MCF 10A (cell line): ENCODE measurements at regions not wholly inside any gene's neighbourhood (a gene's known extent, or its start where the extent isn't known, plus 50 kb on each side); places are given as distances from the start of the nearest gene placed in this dataset.

Experiments used
- BruUV-seq: library from RNA; stranded (reverse); fragments of 400-500 nt; replicated peaks from 2 replicates; lab custom pipeline; 2021; lab: Mats Ljungman, UMichigan
- CTCF ChIA-PET: fragments of 300-600 bp; sonication (Branson Sonifier 250); formaldehyde crosslinking; extraction: SDS; loops from one replicate; lab custom pipeline; 2021; ENCODE audit warnings: antibody characterized with exemption, inconsistent platforms; lab: Yijun Ruan, JAX
- POLR2A ChIA-PET: fragments of 300-600, 350-650 bp; sonication (Branson Sonifier 250); formaldehyde crosslinking; extraction: SDS; loops from one replicate; lab custom pipeline; 2020; ENCODE audit warnings: antibody characterized with exemption, inconsistent platforms; lab: Yijun Ruan, JAX
- DNase-seq: peaks from one replicate; pipeline ENCODE4 v3.0.0-alpha.2; 2018; ENCODE audit not compliant: unreplicated experiment
- H3K27ac Mint-ChIP-seq: one replicate; pipeline ENCODE4 v1.8.0; 2022; ENCODE audit warnings: mild to moderate bottlenecking, low read depth, mixed read lengths; ENCODE audit not compliant: unreplicated experiment
- H3K27me3 Mint-ChIP-seq: one replicate; pipeline ENCODE4 v1.8.0; 2022; ENCODE audit warnings: mixed read lengths; ENCODE audit not compliant: insufficient read depth, unreplicated experiment
- H3K36me3 Mint-ChIP-seq: one replicate; pipeline ENCODE4 v1.8.0; 2022; ENCODE audit warnings: mild to moderate bottlenecking, moderate library complexity, mixed read lengths; ENCODE audit not compliant: insufficient read depth, unreplicated experiment
- H3K4me1 Mint-ChIP-seq: one replicate; pipeline ENCODE4 v1.8.0; 2022; ENCODE audit warnings: mixed read lengths; ENCODE audit not compliant: insufficient read depth, unreplicated experiment
- H3K4me3 Mint-ChIP-seq: one replicate; pipeline ENCODE4 v1.8.0; 2022; ENCODE audit warnings: mild to moderate bottlenecking, moderate library complexity, mixed read lengths; ENCODE audit not compliant: unreplicated experiment
- H3K9me3 Mint-ChIP-seq: one replicate; pipeline ENCODE4 v1.8.0; 2022; ENCODE audit warnings: mixed read lengths; ENCODE audit not compliant: unreplicated experiment
- intact Hi-C: fragments of 100-400 bp; cut with micrococcal nuclease; formaldehyde crosslinking; loops from 2 replicates; pipeline ENCODE4 v1.14.1; 2022
- TF ChIP-seq, protein P1 (sequence below): fragments of 200-600 bp; IDR thresholded peaks from one replicate; pipeline ENCODE4 v1.8.0; 2022; ENCODE audit warnings: antibody characterized with exemption, mild to moderate bottlenecking; ENCODE audit not compliant: unreplicated experiment

DNA sequence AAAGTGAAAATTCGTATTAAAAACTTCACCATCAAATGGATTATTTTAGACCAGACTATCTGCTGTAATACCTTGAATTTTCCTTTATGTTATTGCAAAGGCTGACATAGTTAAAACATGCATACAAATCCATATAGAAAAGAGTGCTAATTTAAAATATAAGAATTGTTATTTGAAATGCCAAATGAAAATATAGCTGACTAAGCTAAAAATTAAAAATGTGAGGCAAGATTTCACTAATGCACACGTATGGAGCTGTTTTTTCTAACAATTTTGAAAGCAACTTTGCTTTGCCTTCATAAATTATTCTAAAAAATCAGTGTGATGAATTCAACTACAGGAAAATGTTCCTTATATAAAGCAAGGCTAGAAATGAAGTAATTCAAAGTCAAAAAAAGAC, 62.5 kb downstream of the MPP7 start:
- BruUV-seq, result no TSS peak
- CTCF ChIA-PET, result interaction anchor here (0.5 to 2.2 kb wide), 4 partner anchors 33 to 867 kb away, joined by 3 to 6 read pairs (median 3); no protein-coding TSS in a partner anchor
- POLR2A ChIA-PET, result no interaction called here
- TF ChIP-seq, protein P1, sequence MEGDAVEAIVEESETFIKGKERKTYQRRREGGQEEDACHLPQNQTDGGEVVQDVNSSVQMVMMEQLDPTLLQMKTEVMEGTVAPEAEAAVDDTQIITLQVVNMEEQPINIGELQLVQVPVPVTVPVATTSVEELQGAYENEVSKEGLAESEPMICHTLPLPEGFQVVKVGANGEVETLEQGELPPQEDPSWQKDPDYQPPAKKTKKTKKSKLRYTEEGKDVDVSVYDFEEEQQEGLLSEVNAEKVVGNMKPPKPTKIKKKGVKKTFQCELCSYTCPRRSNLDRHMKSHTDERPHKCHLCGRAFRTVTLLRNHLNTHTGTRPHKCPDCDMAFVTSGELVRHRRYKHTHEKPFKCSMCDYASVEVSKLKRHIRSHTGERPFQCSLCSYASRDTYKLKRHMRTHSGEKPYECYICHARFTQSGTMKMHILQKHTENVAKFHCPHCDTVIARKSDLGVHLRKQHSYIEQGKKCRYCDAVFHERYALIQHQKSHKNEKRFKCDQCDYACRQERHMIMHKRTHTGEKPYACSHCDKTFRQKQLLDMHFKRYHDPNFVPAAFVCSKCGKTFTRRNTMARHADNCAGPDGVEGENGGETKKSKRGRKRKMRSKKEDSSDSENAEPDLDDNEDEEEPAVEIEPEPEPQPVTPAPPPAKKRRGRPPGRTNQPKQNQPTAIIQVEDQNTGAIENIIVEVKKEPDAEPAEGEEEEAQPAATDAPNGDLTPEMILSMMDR, result no peak
- intact Hi-C loops, result loop anchor here (2.0 to 5.0 kb wide), 5 partner anchors 458 to 870 kb away; no protein-coding TSS in a partner anchor
- Mint-ChIP-seq H3K27ac (no peak overlapping the region), H3K9me3 (no peaks in the 10 kb centered on the region), H3K27me3 (no peaks in the 10 kb centered on the region), H3K4me3 (no peak overlapping the region), H3K4me1 (no peaks in the 10 kb centered on the region), H3K36me3 (no peaks in the 10 kb centered on the region)
- no peak for DNase-seq

DNA sequence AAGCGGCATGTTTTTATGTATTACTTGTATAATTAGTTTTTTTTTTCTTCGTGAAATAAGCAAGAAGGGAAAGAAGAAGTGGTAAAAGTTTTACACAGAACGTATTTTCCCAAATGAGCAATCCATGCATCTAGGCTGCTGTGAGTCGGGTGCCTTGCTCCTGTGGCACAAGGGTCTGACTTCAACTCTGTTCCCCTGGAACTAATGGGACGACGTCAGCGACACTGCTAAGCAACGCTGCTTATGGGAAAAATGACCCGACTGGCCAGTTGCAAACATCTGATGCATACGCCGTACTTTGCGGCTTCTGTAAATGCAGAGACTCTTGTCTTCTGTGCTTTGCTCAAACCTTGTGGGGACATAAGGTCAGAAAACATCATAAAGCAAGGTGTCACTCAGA, 66.3 kb downstream of the MPP7 start:
- Mint-ChIP-seq H3K4me1 (no peaks in the 10 kb centered on the region), H3K27me3 (no peaks in the 10 kb centered on the region), H3K4me3 (no peak overlapping the region), H3K9me3 (no peaks in the 10 kb centered on the region), H3K27ac (no peak overlapping the region), H3K36me3 (no peaks in the 10 kb centered on the region)
- BruUV-seq, result no TSS peak
- POLR2A ChIA-PET, result no interaction called here
- no peak for DNase-seq
- TF ChIP-seq, protein P1, result no peak
- intact Hi-C loops, result no loop called here
- CTCF ChIA-PET, result interaction anchor here (0.6 kb wide), 1 partner anchor 32 kb away, joined by 5 read pairs; no protein-coding TSS in a partner anchor

GRCh38 chr10:28220811-28221210, 82.1 kb downstream of the MPP7 start:
- Mint-ChIP-seq H3K9me3 (no peaks in the 10 kb centered on the region), H3K27me3 (no peaks in the 10 kb centered on the region), H3K27ac (no peak overlapping the region), H3K4me3 (no peak overlapping the region), H3K36me3 (no peaks in the 10 kb centered on the region), H3K4me1 (peaks cover 6% of the 10 kb centered on the region)
- ChIA-PET POLR2A (no interaction called here), CTCF (interaction anchor here (1.0 kb wide), 1 partner anchor 21 kb away, joined by 4 read pairs; no protein-coding TSS in a partner anchor)
- DNase-seq, result no peak
- no TSS peak for BruUV-seq
- intact Hi-C loops, result no loop called here
- TF ChIP-seq, protein P1, result no peak

DNA sequence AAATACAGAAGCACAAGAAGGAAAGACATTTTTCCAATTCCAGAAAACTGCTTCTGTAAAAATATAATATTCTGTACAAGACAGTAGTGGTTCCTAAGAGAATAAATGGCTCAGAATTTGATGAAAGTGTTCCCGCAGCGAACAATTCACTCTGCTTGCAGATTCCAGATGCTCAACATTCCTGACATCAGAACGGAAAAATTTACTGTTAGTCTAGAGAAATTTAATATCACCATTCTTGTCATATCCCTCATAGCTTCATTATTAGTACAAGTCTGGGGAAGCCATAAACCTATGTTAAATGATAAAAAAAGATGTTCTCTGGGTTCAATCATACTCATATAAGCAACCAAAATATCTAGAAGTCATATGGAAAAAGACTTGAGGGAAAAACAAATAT, 83.6 kb downstream of the MPP7 start:
- POLR2A ChIA-PET, result no interaction called here
- no peaks in the 10 kb centered on the region for H3K27me3 Mint-ChIP-seq
- intact Hi-C loops, result no loop called here
- H3K4me3 Mint-ChIP-seq, result no peak overlapping the region
- CTCF ChIA-PET, result no interaction called here
- no peaks in the 10 kb centered on the region for H3K9me3 Mint-ChIP-seq
- DNase-seq, result no peak
- TF ChIP-seq, protein P1, result no peak
- H3K27ac Mint-ChIP-seq, result no peak overlapping the region
- H3K36me3 Mint-ChIP-seq, result no peaks in the 10 kb centered on the region
- peaks cover 6% of the 10 kb centered on the region for H3K4me1 Mint-ChIP-seq
- no TSS peak for BruUV-seq
